Heart left ventricle (tissue), 16 donors: ENCODE measurements at regions not wholly inside any gene's neighbourhood (a gene's known extent, or its start where the extent isn't known, plus 50 kb on each side); places are given as distances from the start of the nearest gene placed in this dataset.
A peak's percentile ranks its signal among the peaks of the same experiment; 100 is the strongest.
"Not testable (repeated sequence)": the region's sequence is repeated elsewhere in the genome, so short reads cannot be mapped to it uniquely, and the experiment has no call there.

Source experiments
- ATAC-seq, 4 donors: fragments of 200-7000 bp; cut with Tn5 transposase; one replicate each; pipeline ENCODE4 v1.9.1; 2020 to 2022; ENCODE audit warnings: moderate library complexity in 4 of 4, mild to moderate bottlenecking in 3 of 4, moderate number of reproducible peaks in 1 of 4
- DNase-seq, 5 donors: peaks; one replicate each; pipeline ENCODE4 v3.0.0-alpha.2; 2020
- H3K27ac ChIP-seq, 12 donors: fragments of 200-600 bp; sonication (generic) in 4 of 12; one replicate each; pipeline versions ENCODE4 v1.5.0 to v1.8.0; 2016 to 2022; ENCODE audit warnings: mild to moderate bottlenecking in 2 of 12
- H3K27me3 ChIP-seq, 9 donors: fragments of 200-600 bp; sonication (generic) in 2 of 9; one replicate each; pipeline versions ENCODE4 v1.5.1 to v1.8.0; 2016 to 2022; ENCODE audit warnings: mild to moderate bottlenecking in 3 of 9
- H3K36me3 ChIP-seq, 9 donors: fragments of 200-600 bp; sonication (generic) in 2 of 9; one replicate each; pipeline versions ENCODE4 v1.5.0 to v1.8.0; 2018 to 2022; ENCODE audit warnings: mild to moderate bottlenecking in 2 of 9
- H3K4me1 ChIP-seq, 12 donors: fragments of 200-600 bp; sonication (generic) in 4 of 12; one replicate each; pipeline versions ENCODE4 v1.5.0 to v1.8.0; 2016 to 2022; ENCODE audit warnings: mild to moderate bottlenecking in 3 of 12
- H3K4me3 ChIP-seq, 12 donors: fragments of 200-600 bp; sonication (generic) in 4 of 12; one replicate each; pipeline versions ENCODE4 v1.5.0 to v1.8.0; 2017 to 2022; ENCODE audit warnings: mild to moderate bottlenecking in 9 of 12, moderate library complexity in 4 of 12
- H3K9me3 ChIP-seq, 12 donors: fragments of 200-600 bp; sonication (generic) in 4 of 12; one replicate each; pipeline versions ENCODE4 v1.5.0 to v1.8.0; 2016 to 2022; ENCODE audit warnings: mild to moderate bottlenecking in 1 of 12
- POLR2A ChIP-seq, 2 donors: fragments of 450-650 bp; IDR thresholded peaks; one replicate each; pipeline ENCODE4 v1.6.1; 2017; ENCODE audit warnings: antibody characterized with exemption in 2 of 2, mild to moderate bottlenecking in 2 of 2, moderate library complexity in 2 of 2
- WGBS, 4 donors: extraction: QIAGEN DNeasy Blood & Tissue Kit in 2 of 4; methylation state at CpG; one replicate each; pipeline versions ENCODE4 v1.1.5 to v1.1.7; 2013 to 2018; 5-methylcytosine and 5-hydroxymethylcytosine counted together
- intact Hi-C, 10 donors: fragments of 100-400 bp; cut with DNase I; formaldehyde crosslinking; loops; one replicate each; pipeline versions ENCODE4 v1.11.1 to v1.14.2; 2022
- TF ChIP-seq, protein P1 (sequence below), 12 donors: fragments of 200-600 bp; sonication (generic) in 4 of 12; IDR thresholded peaks; one replicate each; pipeline versions ENCODE4 v1.5.0 to v1.8.0; 2018 to 2022; ENCODE audit warnings: antibody characterized with exemption in 12 of 12, mild to moderate bottlenecking in 5 of 12
- donor health status: ischemic (EF 13 %, LVEDD 7.1; RV severe dilation, severe dysfunction).
- donor health status: healthy with polysubstance abuse.
- donor health status: DM: no; HTN: yes; CAD: no.
- donor health status: DM: no; HTN: no; CAD: no.
- donor health status: ischemic (EF 25% LVEDD 6.9; RV normal size, moderate dysfunction).
- donor health status: ischemic (EF 25% LVEDD 5.7; RV mildly dilated, moderate dysfunction).
- donor health status: healthy.
- donor health status: DM: yes; HTN: yes; CAD: no.
- donor health status: ischemic (EF 35%, LVEDD 5.7; RV mildly dilated, moderate dysfunction).
- donor health status: nonischemic (EF 11% LVEDD 7.7; RV severe dilation, severe dysfunction).
- donor health status: DM: yes; HTN: yes; CAD: no.
- donor health status: PGD.
- donor health status: ischemic (EF 29% LVEDD 5.4; RV normal size, mild dysfunction).
- donor health status: nonischemic (EF 23%, LVEDD 6.1; RV moderate dilation, normal function).

DNA sequence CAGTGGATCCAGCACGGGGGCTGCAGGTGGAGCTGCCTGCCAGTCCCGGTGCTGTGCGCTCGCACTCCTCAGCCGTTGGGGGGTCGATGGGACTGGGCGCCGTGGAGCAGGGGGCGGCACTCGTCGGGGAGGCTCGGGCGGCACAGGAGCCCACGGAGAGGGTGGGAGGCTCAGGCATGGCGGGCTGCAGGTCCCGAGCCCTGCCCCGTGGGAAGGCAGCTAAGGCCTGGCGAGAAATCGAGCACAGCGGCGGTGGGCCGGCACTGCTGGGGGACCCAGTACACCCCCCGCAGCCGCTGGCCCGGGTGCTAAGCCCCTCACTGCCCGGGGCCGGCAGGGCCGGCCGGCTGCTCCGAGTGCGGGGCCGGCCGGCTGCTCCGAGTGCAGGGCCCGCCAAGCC lies 52.3 kb upstream of the MARK1 start:
- DNase-seq, H3K9me3 ChIP-seq, ATAC-seq, H3K36me3 ChIP-seq, H3K27me3 ChIP-seq, H3K27ac ChIP-seq, H3K4me1 ChIP-seq, intact Hi-C loops, H3K4me3 ChIP-seq: not testable (repeated sequence)
- WGBS, 4 donors = 86 to 94% (median 91%) methylated on average over 13 to 35 of the region's 35 CpGs

DNA sequence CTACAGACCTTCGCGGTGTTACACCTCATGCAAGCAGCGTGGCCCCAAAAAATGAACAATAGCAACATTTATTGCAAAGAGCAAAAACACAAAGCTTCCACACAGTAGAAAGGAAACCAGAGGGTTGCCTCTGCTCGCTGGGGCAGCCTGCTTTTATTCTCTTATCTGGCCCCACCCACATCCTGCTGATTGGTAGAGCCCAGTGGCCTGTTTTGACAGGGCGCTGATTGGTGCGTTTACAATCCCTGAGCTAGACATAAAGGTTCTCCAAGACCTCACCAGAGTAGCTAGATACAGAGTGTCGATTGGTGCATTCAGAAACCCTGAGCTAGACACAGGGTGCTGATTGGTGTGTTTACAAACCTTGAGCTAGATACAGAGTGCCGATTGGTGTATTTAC lies 52.8 kb upstream of the MARK1 start:
- H3K27ac ChIP-seq, H3K4me3 ChIP-seq, intact Hi-C loops, H3K36me3 ChIP-seq, DNase-seq, ATAC-seq, H3K27me3 ChIP-seq, H3K9me3 ChIP-seq, H3K4me1 ChIP-seq: not testable (repeated sequence)
- 87 to 96% (median 94%) methylated on average over 8 of the region's 8 CpGs for WGBS, 4 donors

DNA sequence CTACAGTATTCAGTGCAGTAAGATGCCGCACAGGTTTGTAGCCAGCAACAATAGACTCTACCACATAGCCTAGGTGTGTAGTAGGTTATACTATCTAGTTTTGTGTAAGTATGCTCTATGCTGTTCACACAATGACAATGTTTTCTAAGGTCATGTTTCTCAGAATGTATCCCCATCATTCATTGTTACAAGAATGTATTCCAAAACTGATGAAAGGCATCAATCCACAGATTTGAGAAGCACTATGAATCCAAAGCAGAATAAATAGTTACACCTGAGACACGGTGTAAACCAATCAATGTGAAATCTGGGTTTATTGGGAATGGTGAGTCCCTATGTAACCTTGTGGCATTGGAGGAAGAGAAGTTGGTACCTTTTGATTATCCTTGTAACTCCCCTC lies 54.5 kb upstream of the MARK1 start:
- no peaks in the 10 kb centered on the region for H3K4me1 ChIP-seq
- no peak overlapping the region for H3K4me3 ChIP-seq
- 95 to 100% (median 97%) methylated on average over 2 of the region's 2 CpGs for WGBS, 4 donors
- no peak overlapping the region for H3K27ac ChIP-seq
- no peak for ATAC-seq
- no peaks in the 10 kb centered on the region for H3K27me3 ChIP-seq
- no peaks in the 10 kb centered on the region for H3K36me3 ChIP-seq
- no peak for TF ChIP-seq POLR2A (IDR thresholded peaks at IDR 0.05)
- TF ChIP-seq, protein P1, sequence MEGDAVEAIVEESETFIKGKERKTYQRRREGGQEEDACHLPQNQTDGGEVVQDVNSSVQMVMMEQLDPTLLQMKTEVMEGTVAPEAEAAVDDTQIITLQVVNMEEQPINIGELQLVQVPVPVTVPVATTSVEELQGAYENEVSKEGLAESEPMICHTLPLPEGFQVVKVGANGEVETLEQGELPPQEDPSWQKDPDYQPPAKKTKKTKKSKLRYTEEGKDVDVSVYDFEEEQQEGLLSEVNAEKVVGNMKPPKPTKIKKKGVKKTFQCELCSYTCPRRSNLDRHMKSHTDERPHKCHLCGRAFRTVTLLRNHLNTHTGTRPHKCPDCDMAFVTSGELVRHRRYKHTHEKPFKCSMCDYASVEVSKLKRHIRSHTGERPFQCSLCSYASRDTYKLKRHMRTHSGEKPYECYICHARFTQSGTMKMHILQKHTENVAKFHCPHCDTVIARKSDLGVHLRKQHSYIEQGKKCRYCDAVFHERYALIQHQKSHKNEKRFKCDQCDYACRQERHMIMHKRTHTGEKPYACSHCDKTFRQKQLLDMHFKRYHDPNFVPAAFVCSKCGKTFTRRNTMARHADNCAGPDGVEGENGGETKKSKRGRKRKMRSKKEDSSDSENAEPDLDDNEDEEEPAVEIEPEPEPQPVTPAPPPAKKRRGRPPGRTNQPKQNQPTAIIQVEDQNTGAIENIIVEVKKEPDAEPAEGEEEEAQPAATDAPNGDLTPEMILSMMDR (IDR thresholded peaks at IDR 0.05) = no peak
- H3K9me3 ChIP-seq = peaks cover 0 to 6% (median 0%) of the 10 kb centered on the region in 12 donors
- DNase-seq = no peak
- intact Hi-C loops = no loop called here

DNA sequence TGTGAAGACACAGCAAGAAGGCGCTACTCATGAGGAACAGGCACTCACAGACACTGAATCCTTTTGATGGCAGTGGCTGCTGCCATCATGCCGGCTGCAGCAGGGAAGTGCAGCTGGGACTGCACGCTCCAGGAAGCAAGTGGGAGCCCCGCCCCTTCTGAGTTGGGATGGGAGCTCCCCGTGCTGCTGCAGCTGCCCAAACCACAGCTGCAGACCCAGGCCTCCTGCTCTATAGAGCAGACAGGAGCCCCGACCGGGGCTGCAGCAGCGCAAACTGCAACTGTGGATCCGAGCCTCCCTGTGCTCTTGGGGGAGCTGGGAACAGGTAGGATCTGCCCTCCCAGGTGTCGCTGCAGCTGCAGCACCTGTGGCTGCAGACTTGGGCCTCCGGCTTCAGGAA lies 65.2 kb upstream of the MARK1 start:
- WGBS, 4 donors = 70 to 82% (median 78%) methylated on average over 8 to 11 of the region's 11 CpGs
- no peaks in the 10 kb centered on the region for H3K27me3 ChIP-seq
- H3K9me3 ChIP-seq = peaks cover 0 to 8% (median 0%) of the 10 kb centered on the region in 12 donors
- no peak overlapping the region for H3K27ac ChIP-seq
- H3K36me3 ChIP-seq = no peaks in the 10 kb centered on the region
- H3K4me1 ChIP-seq = peaks cover 0 to 4% (median 0%) of the 10 kb centered on the region in 12 donors
- intact Hi-C loops = no loop called here
- DNase-seq (peak in 1 of 5 donors; percentile 32), ATAC-seq (no peak)
- H3K4me3 ChIP-seq = no peak overlapping the region
- no peak for TF ChIP-seq POLR2A (IDR thresholded peaks at IDR 0.05)
- TF ChIP-seq, protein P1 (IDR thresholded peaks at IDR 0.05) = peak in 1 of 12 donors; percentile 11

DNA sequence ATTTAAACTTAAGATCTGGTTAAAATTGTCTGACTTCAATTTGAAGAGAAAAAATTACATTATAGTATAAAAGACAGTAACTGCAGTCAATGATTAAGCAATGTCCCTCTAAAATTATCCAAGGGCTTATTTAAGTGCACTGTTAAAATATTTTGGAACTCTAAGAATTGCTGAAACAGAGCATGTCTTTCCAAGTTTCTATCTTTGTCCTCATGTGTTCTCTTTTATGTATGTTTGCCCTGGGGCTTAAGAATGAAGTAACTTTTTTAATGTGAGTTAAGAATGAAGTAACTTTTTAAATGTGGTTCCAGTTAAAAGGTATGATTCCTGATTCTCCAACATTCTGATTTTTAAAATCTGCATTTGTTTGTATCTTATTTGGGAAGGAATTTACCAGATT lies 69.0 kb upstream of the MARK1 start:
- Histone ChIP-seq H3K9me3 (no peaks in the 10 kb centered on the region), H3K4me1 (peaks cover 0 to 4% (median 0%) of the 10 kb centered on the region in 12 donors), H3K27ac (no peak overlapping the region), H3K4me3 (no peak overlapping the region), H3K36me3 (no peaks in the 10 kb centered on the region), H3K27me3 (no peaks in the 10 kb centered on the region)
- DNase-seq (no peak), ATAC-seq (no peak)
- no peak for TF ChIP-seq POLR2A (IDR thresholded peaks at IDR 0.05)
- TF ChIP-seq, protein P1 (IDR thresholded peaks at IDR 0.05) = no peak
- intact Hi-C loops = loop anchor here in 1 of 10 donors (10.0 kb wide), 1 partner anchor 154 kb away; no protein-coding TSS in a partner anchor
